H1 (cell line): ENCODE measurements at regions not wholly inside any gene's neighbourhood (a gene's known extent, or its start where the extent isn't known, plus 50 kb on each side); places are given as distances from the start of the nearest gene placed in this dataset.

Experiments
- CTCF ChIA-PET: fragments of 300-600 bp; sonication (Branson Sonifier 250); formaldehyde crosslinking; loops from one replicate; lab custom pipeline; 2021; ENCODE audit not compliant: partially characterized antibody; lab: Charles Lee
- POLR2A ChIA-PET: fragments of 300-600 bp; sonication (Branson Sonifier 250); formaldehyde crosslinking; loops from one replicate; lab custom pipeline; 2021; ENCODE audit warnings: inconsistent platforms; ENCODE audit not compliant: partially characterized antibody; lab: Charles Lee
- DNase-seq, 2 experiments: peaks; one replicate each; pipeline versions ENCODE4 v3.0.0 to v3.0.0-alpha.2; 2010 to 2022; ENCODE audit warnings: low spot score in 2 of 2, low read depth in 1 of 2, mixed read lengths in 1 of 2
- FAIRE-seq: peaks from 2 replicates; lab custom pipeline; 2011; peaks lifted over from hg19 to GRCh38; lab: Jason Lieb, UNC
- H2AFZ ChIP-seq: 2 replicates; pipeline ENCODE4 v1.8.1; 2012; ENCODE audit warnings: low read length, inconsistent platforms
- H2AK5ac ChIP-seq: 2 replicates; pipeline ENCODE4 v1.6.1; 2013; ENCODE audit warnings: low read depth, low read length
- H2BK120ac ChIP-seq: replicated peaks from 2 replicates; pipeline ENCODE3; 2013; ENCODE audit warnings: low read depth, low read length, inconsistent platforms
- H2BK12ac ChIP-seq: 2 replicates; pipeline ENCODE4 v1.6.1; 2013; ENCODE audit warnings: low read depth, low read length
- H2BK15ac ChIP-seq: 2 replicates; pipeline ENCODE4 v1.6.1; 2013; ENCODE audit warnings: low read length
- H2BK20ac ChIP-seq: 2 replicates; pipeline ENCODE4 v1.6.1; 2013; ENCODE audit warnings: low read length
- H2BK5ac ChIP-seq: 2 replicates; pipeline ENCODE4 v1.6.1; 2013; ENCODE audit warnings: low read depth, low read length
- H3K14ac ChIP-seq: 2 replicates; pipeline ENCODE4 v1.6.1; 2013; ENCODE audit warnings: inconsistent platforms; ENCODE audit not compliant: insufficient read length
- H3K18ac ChIP-seq: 2 replicates; pipeline ENCODE4 v1.6.1; 2013; ENCODE audit warnings: low read length; ENCODE audit errors: extremely low read depth
- H3K23ac ChIP-seq: 2 replicates; pipeline ENCODE4 v1.6.1; 2013; ENCODE audit warnings: inconsistent platforms; ENCODE audit not compliant: insufficient read length
- H3K23me2 ChIP-seq: 2 replicates; pipeline ENCODE4 v1.6.1; 2013; ENCODE audit warnings: low read depth, low read length
- H3K27ac ChIP-seq: 2 replicates; pipeline ENCODE4 v1.6.1; 2011; ENCODE audit warnings: low read depth, low read length, inconsistent platforms
- H3K27me3 ChIP-seq, 4 experiments: replicated peaks in 1 of 4; 1 replicate in 1 of 4; 2 replicates in 3 of 4; pipeline versions ENCODE4 v1.6.1 to v1.8.1; 2011 to 2013; ENCODE audit warnings: low read length in 3 of 4, mild to moderate bottlenecking in 3 of 4, inconsistent platforms in 2 of 4, mixed read lengths in 2 of 4, moderate library complexity in 1 of 4; ENCODE audit not compliant: control insufficient read depth in 3 of 4, insufficient read depth in 3 of 4; ENCODE audit errors: extremely low read depth in 1 of 4
- H3K36me3 ChIP-seq, 4 experiments: 2 replicates each; pipeline versions ENCODE4 v1.6.1 to v1.8.1; 2011 to 2013; ENCODE audit warnings: mild to moderate bottlenecking in 4 of 4, low read length in 3 of 4, moderate library complexity in 2 of 4, control low read depth in 1 of 4, inconsistent platforms in 1 of 4; ENCODE audit not compliant: insufficient read depth in 4 of 4, control insufficient read depth in 2 of 4
- H3K4ac ChIP-seq: replicated peaks from 2 replicates; pipeline ENCODE3; 2013; ENCODE audit warnings: low read length, low read depth, mixed read lengths, inconsistent platforms; ENCODE audit not compliant: insufficient read length
- H3K4me1 ChIP-seq, 4 experiments: replicated peaks in 1 of 4; 1 replicate in 1 of 4; 2 replicates in 3 of 4; pipeline versions ENCODE4 v1.6.1 to v1.8.1; 2011 to 2013; ENCODE audit warnings: low read length in 3 of 4, inconsistent platforms in 2 of 4, mixed read lengths in 1 of 4; ENCODE audit not compliant: insufficient read depth in 4 of 4, control insufficient read depth in 3 of 4
- H3K4me2 ChIP-seq, 2 experiments: 2 replicates each; pipeline versions ENCODE4 v1.6.1 to v1.8.1; 2011 to 2013; ENCODE audit warnings: low read depth in 2 of 2, low read length in 2 of 2, control low read depth in 1 of 2, inconsistent platforms in 1 of 2, mild to moderate bottlenecking in 1 of 2; ENCODE audit not compliant: insufficient read depth in 1 of 2
- H3K4me3 ChIP-seq, 4 experiments: fragments of 200-600, 300-600 bp in 1 of 4; sonication (generic), shearing (Covaris generic), sonication (Bioruptor Twin) in 1 of 4; 2 replicates each; pipeline versions ENCODE4 v1.5.1 to v1.8.1; 2011 to 2016; ENCODE audit warnings: low read length in 4 of 4, low read depth in 3 of 4, control low read depth in 2 of 4, inconsistent platforms in 2 of 4, mild to moderate bottlenecking in 2 of 4, mixed read lengths in 1 of 4, moderate library complexity in 1 of 4; ENCODE audit not compliant: insufficient read depth in 2 of 4; ENCODE audit errors: extremely low read depth in 1 of 4
- H3K56ac ChIP-seq: replicated peaks from 2 replicates; pipeline ENCODE3; 2013; ENCODE audit warnings: low read depth, mild to moderate bottlenecking, mixed read lengths, low read length, inconsistent platforms; ENCODE audit not compliant: insufficient read length
- H3K79me1 ChIP-seq: 2 replicates; pipeline ENCODE4 v1.6.1; 2013; ENCODE audit warnings: low read depth, low read length, control low read depth
- H3K79me2 ChIP-seq, 2 experiments: 2 replicates each; pipeline versions ENCODE4 v1.6.1 to v1.8.1; 2012 to 2013; ENCODE audit warnings: low read length in 2 of 2, mild to moderate bottlenecking in 2 of 2, inconsistent platforms in 1 of 2; ENCODE audit not compliant: insufficient read depth in 2 of 2, control insufficient read depth in 1 of 2
- H3K9ac ChIP-seq, 4 experiments: replicated peaks in 1 of 4; 1 replicate in 1 of 4; 2 replicates in 3 of 4; pipeline versions ENCODE4 v1.6.1 to v1.8.1; 2011 to 2013; ENCODE audit warnings: low read depth in 3 of 4, low read length in 3 of 4, control low read depth in 2 of 4, mild to moderate bottlenecking in 2 of 4, moderate library complexity in 2 of 4, inconsistent platforms in 1 of 4; ENCODE audit errors: extremely low read depth in 1 of 4
- H3K9me3 ChIP-seq, 2 experiments: 2 replicates each; pipeline versions ENCODE4 v1.6.1 to v1.8.1; 2012 to 2013; ENCODE audit warnings: mild to moderate bottlenecking in 2 of 2, moderate library complexity in 2 of 2, control low read depth in 1 of 2, inconsistent platforms in 1 of 2, low read depth in 1 of 2, low read length in 1 of 2, mixed read lengths in 1 of 2; ENCODE audit not compliant: insufficient read depth in 2 of 2
- H4K20me1 ChIP-seq, 2 experiments: replicated peaks in 1 of 2; 2 replicates each; pipeline versions ENCODE3 to v1.8.1; 2011 to 2013; ENCODE audit warnings: inconsistent platforms in 2 of 2, low read length in 2 of 2, mild to moderate bottlenecking in 1 of 2; ENCODE audit not compliant: insufficient read depth in 2 of 2, control insufficient read depth in 1 of 2
- H4K5ac ChIP-seq: 2 replicates; pipeline ENCODE4 v1.6.1; 2013; ENCODE audit warnings: low read length, low read depth, mixed read lengths, inconsistent platforms; ENCODE audit not compliant: insufficient read length
- H4K8ac ChIP-seq: 2 replicates; pipeline ENCODE4 v1.8.0; 2013; ENCODE audit warnings: mild to moderate bottlenecking, moderate library complexity, low read length, inconsistent platforms; ENCODE audit not compliant: insufficient read depth; ENCODE audit errors: extremely low read depth
- H4K91ac ChIP-seq: replicated peaks from 2 replicates; pipeline ENCODE3; 2013; ENCODE audit warnings: low read length, mixed read lengths, inconsistent platforms; ENCODE audit not compliant: insufficient read length
- BACH1 ChIP-seq: IDR thresholded peaks from 2 replicates; pipeline ENCODE4 v1.6.1; 2012; ENCODE audit warnings: low read length, improper control_type of control experiment
- CEBPB ChIP-seq: IDR thresholded peaks from 2 replicates; pipeline ENCODE4 v1.6.1; 2012; ENCODE audit warnings: low read depth, low read length
- E2F6 ChIP-seq: IDR thresholded peaks from 2 replicates; pipeline ENCODE4 v1.6.1; 2012; ENCODE audit warnings: inconsistent platforms
- EP300 ChIP-seq, 2 experiments: IDR thresholded peaks; 1 replicate in 1 of 2; 2 replicates in 1 of 2; pipeline ENCODE4 v1.6.1; 2011 to 2012; ENCODE audit warnings: low read depth in 2 of 2, low read length in 2 of 2, mild to moderate bottlenecking in 2 of 2, borderline replicate concordance in 1 of 2, inconsistent platforms in 1 of 2, moderate library complexity in 1 of 2
- FOSL1 ChIP-seq: IDR thresholded peaks from 2 replicates; pipeline ENCODE4 v1.6.1; 2011; ENCODE audit warnings: mild to moderate bottlenecking, low read depth, low read length, moderate library complexity; ENCODE audit not compliant: insufficient read depth
- GABPA ChIP-seq: IDR thresholded peaks from 2 replicates; pipeline ENCODE4 v1.6.1; 2011; ENCODE audit warnings: mild to moderate bottlenecking, low read length, moderate library complexity, borderline replicate concordance; ENCODE audit not compliant: insufficient read depth
- KDM5A ChIP-seq: fragments of 200-600 bp; IDR thresholded peaks from 2 replicates; pipeline ENCODE4 v1.7.1; 2012; ENCODE audit warnings: mild to moderate bottlenecking, low read length, inconsistent platforms, mixed read lengths
- NRF1 ChIP-seq: IDR thresholded peaks from 2 replicates; pipeline ENCODE4 v1.6.1; 2011; ENCODE audit warnings: mild to moderate bottlenecking, low read depth, low read length, improper control_type of control experiment
- RAD21 ChIP-seq, 2 experiments: IDR thresholded peaks in 1 of 2; conservative IDR thresholded peaks in 1 of 2; 2 replicates each; pipeline ENCODE4 v1.6.1; 2011; ENCODE audit warnings: low read depth in 2 of 2, low read length in 2 of 2, improper control_type of control experiment in 1 of 2, inconsistent platforms in 1 of 2, mild to moderate bottlenecking in 1 of 2, moderate library complexity in 1 of 2
- RBBP5 ChIP-seq: IDR thresholded peaks from 2 replicates; pipeline ENCODE4 v1.7.1; 2012; ENCODE audit warnings: low read depth, mild to moderate bottlenecking, inconsistent platforms, low read length, moderate library complexity, borderline replicate concordance
- SIRT6 ChIP-seq: IDR thresholded peaks from one replicate; pipeline ENCODE4 v1.7.1; 2012; ENCODE audit warnings: low read length, inconsistent platforms
- SP2 ChIP-seq: IDR thresholded peaks from 2 replicates; pipeline ENCODE4 v1.6.1; 2012; ENCODE audit warnings: mild to moderate bottlenecking, low read length, inconsistent platforms
- SRF ChIP-seq: IDR thresholded peaks from 2 replicates; pipeline ENCODE4 v1.6.1; 2011; ENCODE audit warnings: mild to moderate bottlenecking, low read depth, low read length, moderate library complexity
- SUZ12 ChIP-seq: fragments of 200-600 bp; sonication (generic); IDR thresholded peaks from 2 replicates; pipeline ENCODE4 v1.6.1; 2012; ENCODE audit warnings: mild to moderate bottlenecking, inconsistent platforms, low read length, moderate library complexity, mixed read lengths
- ZNF274 ChIP-seq: IDR thresholded peaks from 2 replicates; pipeline ENCODE4 v1.7.0; 2012; ENCODE audit warnings: low read length, borderline replicate concordance; ENCODE audit errors: extremely low read depth
- WGBS, 2 experiments: shearing (Covaris generic) in 1 of 2; methylation state at CpG; one replicate each; pipeline versions ENCODE4 v1.1.6 to v1.1.7; 2013 to 2015; ENCODE audit warnings: low lambda C conversion rate in 2 of 2, mixed read lengths in 2 of 2, inconsistent platforms in 1 of 2, low coverage in 1 of 2, missing lambda C conversion rate in 1 of 2; ENCODE audit not compliant: insufficient replicate concordance in 2 of 2, insufficient coverage in 1 of 2, insufficient read length in 1 of 2; ENCODE audit errors: extremely low coverage in 1 of 2, missing lambda C conversion rate in 1 of 2; 5-methylcytosine and 5-hydroxymethylcytosine counted together

- DNase-seq, result no peak
- H2BK12ac ChIP-seq, result no peak overlapping the region
- no peaks in the 10 kb centered on the region for H3K9me3 ChIP-seq
- 94% methylated on average over 1 of the region's 1 CpG; no CpG with 5 or more reads in 1 of the 2 experiments for WGBS, 2 experiments
- H3K14ac ChIP-seq, result no peak overlapping the region
- H4K8ac ChIP-seq, result no peak overlapping the region
- no peak overlapping the region for H2AFZ ChIP-seq
- H2BK5ac ChIP-seq, result no peak overlapping the region
- no peak overlapping the region for H2BK15ac ChIP-seq
- H3K27ac ChIP-seq, result no peak overlapping the region
- H4K5ac ChIP-seq, result no peak overlapping the region
- H3K4ac ChIP-seq, result no peak overlapping the region
- H3K56ac ChIP-seq, result no peak overlapping the region
- H3K4me3 ChIP-seq, result no peak overlapping the region
- no peak overlapping the region for H4K91ac ChIP-seq
- no peak for FAIRE-seq
- H3K23me2 ChIP-seq, result no peaks in the 10 kb centered on the region
- H2AK5ac ChIP-seq, result no peak overlapping the region
- no peaks in the 10 kb centered on the region for H3K79me2 ChIP-seq
- no peak overlapping the region for H2BK20ac ChIP-seq
- H3K9ac ChIP-seq, result no peak overlapping the region
- ChIA-PET POLR2A (no interaction called here), CTCF (interaction anchor here (0.8 kb wide), 1 partner anchor 145 kb away, joined by 3 read pairs; no protein-coding TSS in a partner anchor)
- H3K79me1 ChIP-seq, result no peaks in the 10 kb centered on the region
- H3K23ac ChIP-seq, result no peak overlapping the region
- H4K20me1 ChIP-seq, result no peaks in the 10 kb centered on the region
- no peaks in the 10 kb centered on the region for H3K27me3 ChIP-seq
- no peak overlapping the region for H3K18ac ChIP-seq
- no peaks in the 10 kb centered on the region for H3K4me1 ChIP-seq
- no peaks in the 10 kb centered on the region for H3K36me3 ChIP-seq
- no peak overlapping the region for H2BK120ac ChIP-seq
- H3K4me2 ChIP-seq, result no peak overlapping the region
- TF ChIP-seq RBBP5, result no peak
- TF ChIP-seq SIRT6, result no peak
- no peak for TF ChIP-seq ZNF274
- no peak for TF ChIP-seq GABPA
- TF ChIP-seq E2F6, result no peak
- no peak for TF ChIP-seq SP2
- no peak for TF ChIP-seq SRF
- no peak for TF ChIP-seq SUZ12
- TF ChIP-seq NRF1, result no peak
- TF ChIP-seq KDM5A, result no peak
- TF ChIP-seq FOSL1, result no peak
- no peak for TF ChIP-seq EP300 (IDR thresholded peaks at IDR 0.05; ENCODE audit: borderline replicate concordance in 1 of 2, low read depth in 2 of 2, low read length in 2 of 2)
- TF ChIP-seq BACH1, result no peak
- TF ChIP-seq RAD21 (IDR thresholded peaks at IDR 0.05 in 1 of 2, conservative IDR thresholded peaks at IDR 0.05 in 1 of 2; ENCODE audit: low read depth in 2 of 2, low read length in 2 of 2), result no peak
- no peak for TF ChIP-seq CEBPB
Measured at GRCh38 chr4:156101571-156101970, 147.9 kb upstream of the CTSO start.
